CD4-positive, alpha-beta T cell treated with Interleukin-15 for 4 hours (primary cell): ENCODE measurements at regions not wholly inside any gene's neighbourhood (a gene's known extent, or its start where the extent isn't known, plus 50 kb on each side); places are given as distances from the start of the nearest gene placed in this dataset.

Experiments used
- DNase-seq: peaks from one replicate; pipeline ENCODE4 v3.0.0-alpha.2; 2020; ENCODE audit warnings: low spot score

- DNase-seq = no peak
Observed at GRCh38 chrX:39928704-39929378, 168.9 kb downstream of the BCOR start.

- DNase-seq = no peak
Observed at GRCh38 chrX:39929379-39930025, 168.3 kb downstream of the BCOR start.

- DNase-seq = no peak
Observed at GRCh38 chrX:39930786-39931528, 166.8 kb downstream of the BCOR start.

- no peak for DNase-seq
Observed at GRCh38 chrX:39931529-39932282, 166.1 kb downstream of the BCOR start.

- DNase-seq = no peak
Observed at GRCh38 chrX:39935411-39936064, 162.2 kb downstream of the BCOR start.

GRCh38 chrX:39936886-39937770 lies 160.6 kb downstream of the BCOR start:
- peak; percentile 2 for DNase-seq

- no peak for DNase-seq
Observed at GRCh38 chrX:39938466-39938865, 159.3 kb downstream of the BCOR start.

- no peak for DNase-seq
Observed at GRCh38 chrX:39939678-39940077, 158.1 kb downstream of the BCOR start.

- no peak for DNase-seq
Observed at GRCh38 chrX:39941332-39941920, 156.3 kb downstream of the BCOR start.

- no peak for DNase-seq
Observed at GRCh38 chrX:39944416-39944815, 153.3 kb downstream of the BCOR start.

GRCh38 chrX:39945709-39946108 lies 152.0 kb downstream of the BCOR start:
- no peak for DNase-seq

GRCh38 chrX:39946822-39947221 lies 150.9 kb downstream of the BCOR start:
- no peak for DNase-seq

- no peak for DNase-seq
Observed at GRCh38 chrX:39948582-39948981, 149.2 kb downstream of the BCOR start.

- no peak for DNase-seq
Observed at GRCh38 chrX:39950018-39950688, 147.6 kb downstream of the BCOR start.

GRCh38 chrX:39952989-39953388 lies 144.8 kb downstream of the BCOR start:
- DNase-seq = no peak

GRCh38 chrX:39953879-39954278 lies 143.9 kb downstream of the BCOR start:
- no peak for DNase-seq

GRCh38 chrX:39954851-39955250 lies 142.9 kb downstream of the BCOR start:
- DNase-seq = no peak

- DNase-seq = no peak
Observed at GRCh38 chrX:39955625-39956024, 142.1 kb downstream of the BCOR start.

- DNase-seq = no peak
Observed at GRCh38 chrX:39956803-39957394, 140.9 kb downstream of the BCOR start.
